A549 (cell line): ENCODE measurements at regions not wholly inside any gene's neighbourhood (a gene's known extent, or its start where the extent isn't known, plus 50 kb on each side); places are given as distances from the start of the nearest gene placed in this dataset.

Experiments
- BCL3 ChIP-seq: fragments of >200 bp; sonication (Bioruptor Twin); formaldehyde crosslinking; IDR thresholded peaks from 3 replicates; pipeline ENCODE4 v1.6.1; 2016
- CBX2 ChIP-seq: fragments of 200-600 bp; sonication (generic); IDR thresholded peaks from 2 replicates; pipeline ENCODE4 v1.6.1; 2016; ENCODE audit warnings: low read depth, mild to moderate bottlenecking, borderline replicate concordance
- CTCF ChIP-seq: fragments of >200 bp; sonication (Bioruptor Twin); formaldehyde crosslinking; IDR thresholded peaks from 3 replicates; pipeline ENCODE4 v1.5.1; 2016
- EP300 ChIP-seq, 2 experiments: fragments of >200 bp; sonication (Bioruptor Twin); formaldehyde crosslinking; IDR thresholded peaks; 2 replicates in 1 of 2; 3 replicates in 1 of 2; pipeline ENCODE4 v1.6.1; 2016 to 2017
- FOSL2 ChIP-seq, 2 experiments: fragments of 450-650 bp in 1 of 2; fragments of >200 bp in 1 of 2; sonication (Bioruptor Twin) in 1 of 2; formaldehyde crosslinking; IDR thresholded peaks; 2 replicates each; pipeline versions ENCODE4 v1.5.0 to v1.6.1; 2016 to 2020; ENCODE audit warnings: mild to moderate bottlenecking in 1 of 2, moderate library complexity in 1 of 2
- FOXS1 ChIP-seq: fragments of 250-450 bp; sonication (Bioruptor Pico); IDR thresholded peaks from 2 replicates; pipeline ENCODE4 v1.5.0; 2020; ENCODE audit warnings: mild to moderate bottlenecking, moderate library complexity
- GATA3 ChIP-seq: IDR thresholded peaks from 2 replicates; pipeline ENCODE4 v1.6.1; 2012; ENCODE audit warnings: borderline replicate concordance
- HOXA7 ChIP-seq: fragments of 250-450 bp; sonication (Bioruptor Pico); IDR thresholded peaks from 2 replicates; pipeline ENCODE4 v1.5.0; 2020; ENCODE audit warnings: mild to moderate bottlenecking, moderate library complexity
- KDM1A ChIP-seq: fragments of 200-600 bp; sonication (generic); IDR thresholded peaks from 2 replicates; pipeline ENCODE4 v1.6.1; 2016; ENCODE audit warnings: low read depth, mild to moderate bottlenecking
- MYC ChIP-seq: IDR thresholded peaks from 2 replicates; pipeline ENCODE4 v1.6.1; 2012; ENCODE audit warnings: mild to moderate bottlenecking, inconsistent platforms, low read length, improper control_type of control experiment, borderline replicate concordance
- PBX3 ChIP-seq: IDR thresholded peaks from 2 replicates; pipeline ENCODE4 v1.6.1; 2012
- RFX5 ChIP-seq: fragments of 450-650 bp; IDR thresholded peaks from 2 replicates; pipeline ENCODE4 v1.7.1; 2014; ENCODE audit warnings: antibody characterized with exemption, mild to moderate bottlenecking, moderate library complexity
- USF2 ChIP-seq: fragments of 450-650 bp; IDR thresholded peaks from 2 replicates; pipeline ENCODE4 v1.6.1; 2014; ENCODE audit warnings: antibody characterized with exemption

- TF ChIP-seq CTCF (no peak), USF2 (no peak), HOXA7 (CRISPR knock-in tag) (no peak), PBX3 (no peak), FOXS1 (no peak), GATA3 (no peak), FOSL2 (IDR thresholded peaks at IDR 0.05) (no peak), FOSL2 (CRISPR knock-in tag; IDR thresholded peaks at IDR 0.05) (peak; percentile 58), RFX5 (no peak), BCL3 (no peak), CBX2 (no peak), MYC (no peak), KDM1A (no peak), EP300 (IDR thresholded peaks at IDR 0.05) (no peak)
Measured at GRCh38 chr11:28649922-28650321, 541.7 kb downstream of the METTL15 start.
